ENCODE measurements at regions not wholly inside any gene's neighbourhood (a gene's known extent, or its start where the extent isn't known, plus 50 kb on each side); places are given as distances from the start of the nearest gene placed in this dataset.
"Not testable (repeated sequence)": the region's sequence is repeated elsewhere in the genome, so short reads cannot be mapped to it uniquely, and the experiment has no call there.

DNA sequence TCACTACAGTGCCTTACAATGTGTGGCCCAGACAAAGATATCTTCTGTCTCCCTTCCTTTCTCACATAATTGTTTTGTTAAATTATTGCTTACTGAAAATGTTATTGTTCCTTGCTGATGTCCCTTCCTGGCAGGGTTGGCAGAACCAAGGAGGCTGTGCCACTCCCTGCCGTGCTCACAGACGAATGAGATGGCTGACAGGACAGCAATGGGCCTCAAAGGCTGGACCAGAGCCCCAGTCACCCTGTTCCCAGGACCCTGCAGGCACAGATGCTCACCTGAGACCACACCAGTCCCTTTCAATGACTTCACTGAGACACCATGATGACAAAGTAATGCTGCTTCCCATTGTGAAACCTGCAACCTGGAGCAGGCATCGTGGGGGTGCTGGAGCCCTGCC is 375.1 kb downstream of the HACE1 start:
- no peak for DNase-seq

DNA sequence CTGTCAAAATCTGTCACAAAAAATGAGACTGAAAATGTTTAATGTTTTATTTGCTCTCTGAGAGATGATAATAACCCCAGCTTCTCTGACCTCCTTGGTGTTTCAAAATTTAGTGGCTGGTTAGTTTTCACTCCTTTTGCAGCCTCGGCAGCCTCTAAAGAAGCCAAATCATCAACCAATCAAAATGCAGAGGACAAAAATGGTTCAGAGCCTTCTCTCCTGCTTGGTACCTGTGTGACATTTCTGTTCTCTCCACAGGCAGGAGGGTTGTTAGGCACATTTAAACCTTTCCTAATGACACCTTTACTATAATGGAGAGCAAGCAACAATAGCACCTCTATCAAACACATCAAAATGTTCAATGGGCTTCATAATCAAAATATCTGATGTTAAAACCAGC is 375.5 kb downstream of the HACE1 start:
- DNase-seq = no peak

DNA sequence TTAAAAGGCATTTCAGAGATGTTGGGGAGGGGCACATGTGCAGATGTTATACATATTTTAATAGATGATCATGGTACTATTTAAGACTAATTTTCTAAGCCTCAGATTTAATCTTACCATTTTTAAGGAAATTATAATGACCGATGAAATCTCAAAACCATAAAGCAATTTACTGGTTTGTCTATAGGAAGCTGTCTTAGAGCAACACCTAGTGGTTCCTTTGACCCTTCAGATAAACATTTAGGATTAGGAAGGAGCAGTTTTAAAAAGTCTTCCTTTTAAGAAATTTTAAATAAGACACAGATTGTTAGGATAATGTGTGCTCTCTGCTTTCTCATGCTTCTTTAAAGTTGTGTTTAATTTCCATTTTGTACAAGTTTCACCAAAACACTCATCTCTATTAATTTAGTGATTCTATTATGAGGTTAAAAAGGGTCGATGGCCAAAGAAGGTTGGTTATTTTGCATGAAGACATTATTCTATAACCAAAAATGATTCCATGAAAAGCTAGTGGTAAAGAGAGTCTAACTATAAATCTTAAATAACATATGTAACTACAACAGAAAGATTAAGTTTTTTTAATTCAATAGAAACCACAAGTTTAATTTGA is 376.4 kb downstream of the HACE1 start:
- DNase-seq = no peak

DNA sequence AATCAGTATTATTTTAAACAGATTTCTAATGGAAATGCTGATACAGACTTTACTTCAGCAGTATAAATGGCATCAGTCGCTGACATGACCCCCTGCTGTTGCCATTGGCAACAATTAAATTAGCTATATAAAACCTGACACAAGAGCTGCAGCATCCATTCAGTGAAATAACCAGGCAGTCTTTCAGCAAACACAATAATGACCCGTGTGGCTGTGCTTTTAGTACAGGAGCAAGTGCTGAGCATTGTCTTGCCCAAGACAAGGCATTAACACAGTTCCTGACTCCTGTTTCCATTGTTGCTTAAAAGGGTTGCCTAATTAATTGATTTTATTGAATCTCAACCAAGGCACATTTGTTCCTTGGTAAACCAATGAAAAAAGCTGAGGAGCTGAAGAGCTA is 382.1 kb downstream of the HACE1 start:
- no peak for DNase-seq

DNA sequence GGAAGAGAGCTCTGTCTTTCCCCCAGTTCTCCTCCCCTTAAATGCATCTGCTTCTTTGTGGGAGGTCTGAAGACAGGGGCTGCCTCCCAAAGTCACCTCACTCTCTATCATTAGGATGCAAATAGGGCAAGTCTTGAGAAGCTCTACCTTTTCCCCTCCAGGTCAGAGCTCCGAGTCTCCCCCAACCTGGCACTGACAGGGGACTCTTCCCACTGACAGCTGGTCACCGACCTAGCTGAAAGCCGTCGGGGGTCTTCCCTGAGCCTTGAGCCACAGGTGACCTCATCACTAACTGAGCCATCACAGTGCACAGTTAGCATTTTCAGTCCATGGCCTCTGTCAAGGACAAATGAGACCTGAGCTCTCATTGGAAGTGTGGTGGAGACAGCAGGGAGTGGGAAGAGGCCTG is 386.7 kb downstream of the HACE1 start:
- DNase-seq = no peak

DNA sequence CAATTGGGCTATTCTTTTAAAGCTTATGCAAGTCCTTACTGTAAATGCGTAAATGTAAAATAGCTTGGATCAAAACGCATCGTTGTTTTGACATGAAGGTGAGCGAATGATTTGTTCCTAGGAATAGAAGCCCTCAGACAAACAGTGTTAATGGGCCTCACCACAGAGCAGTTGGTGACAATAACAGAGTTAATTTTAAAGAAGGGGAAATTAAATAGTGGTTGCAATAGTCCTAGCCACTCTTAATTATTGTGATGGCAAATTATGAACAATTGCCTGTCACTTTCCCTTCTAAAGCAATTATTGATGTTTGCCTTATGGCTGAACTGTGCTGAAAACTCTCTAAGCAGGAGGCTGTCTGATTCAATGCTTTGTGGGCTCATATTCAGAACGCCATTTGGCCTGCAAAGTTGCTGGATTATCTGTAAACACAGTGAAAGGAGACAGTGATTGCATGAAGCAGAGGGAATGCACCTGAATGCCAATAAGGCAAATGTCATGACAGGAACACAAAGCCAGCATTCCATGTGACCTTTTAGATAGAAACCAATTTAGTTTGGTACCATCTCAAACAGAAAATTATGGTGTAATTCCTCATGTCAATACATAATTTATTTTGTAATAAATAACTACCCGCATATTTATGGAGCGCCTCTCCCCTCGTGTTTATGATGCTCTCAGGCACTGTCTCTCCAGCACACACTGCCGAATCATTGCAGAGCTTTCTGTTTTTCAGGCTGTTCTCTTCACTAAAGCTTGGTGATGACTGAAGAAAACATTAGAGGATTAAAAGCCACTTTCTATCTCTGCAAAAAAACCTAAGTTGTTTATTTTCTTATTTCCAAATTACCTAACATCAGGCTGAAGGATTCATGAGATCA is 387.5 kb downstream of the HACE1 start:
- DNase-seq = no peak

DNA sequence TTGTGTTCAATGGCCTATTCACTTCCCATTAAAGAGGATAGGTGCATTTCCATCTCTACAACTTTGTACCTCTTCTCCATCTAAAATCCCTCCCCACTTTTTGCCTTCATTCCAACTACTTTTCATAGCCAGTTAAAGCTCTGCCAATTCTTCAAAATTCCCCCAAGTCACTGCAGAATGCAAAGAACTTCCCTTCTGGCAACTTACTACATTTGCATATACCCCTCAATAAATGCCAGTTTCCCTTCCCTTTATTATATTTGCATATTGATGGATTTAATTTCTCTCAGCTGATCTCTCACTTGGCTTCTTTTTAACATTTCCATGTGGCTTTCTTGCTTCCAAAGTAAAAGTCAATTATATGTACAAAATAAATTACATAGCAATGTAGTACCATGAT is 393.4 kb downstream of the HACE1 start:
- no peak for DNase-seq

DNA sequence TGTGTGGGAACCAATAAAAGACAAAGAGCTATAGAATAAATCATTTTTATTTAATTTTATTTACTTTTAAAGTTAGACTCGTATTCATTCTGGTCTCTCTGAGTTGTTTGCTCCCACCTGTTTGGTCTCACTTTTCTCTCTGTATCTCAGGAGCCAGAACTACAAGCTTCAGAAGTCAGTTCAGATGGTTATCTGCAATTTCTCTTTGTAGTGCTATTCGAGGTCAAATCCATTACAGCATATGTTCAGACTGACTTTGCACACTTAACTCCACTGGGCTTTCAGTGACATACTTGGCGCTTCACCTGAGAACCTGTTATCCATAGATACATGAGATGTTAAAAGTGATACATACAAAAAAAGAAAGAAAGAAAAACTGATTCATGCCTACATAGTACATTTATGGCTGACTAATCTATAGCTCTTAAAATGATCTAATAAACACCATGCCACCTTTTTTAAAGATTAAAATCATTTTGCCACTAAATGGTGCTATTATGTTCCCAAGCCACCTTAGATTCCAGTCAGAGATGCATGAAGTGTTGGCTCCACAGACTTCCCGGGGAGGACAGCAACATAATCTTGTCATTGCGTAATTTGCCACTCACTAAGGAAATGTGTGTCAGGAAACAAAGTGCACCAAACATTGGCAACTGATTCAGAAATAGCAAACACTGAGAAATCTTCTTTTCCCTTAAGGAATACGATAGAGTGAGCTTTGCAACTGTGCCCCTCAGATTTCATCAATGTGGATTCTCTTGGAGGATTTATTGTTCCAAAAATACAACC is 396.7 kb downstream of the HACE1 start:
- no peak for DNase-seq

DNA sequence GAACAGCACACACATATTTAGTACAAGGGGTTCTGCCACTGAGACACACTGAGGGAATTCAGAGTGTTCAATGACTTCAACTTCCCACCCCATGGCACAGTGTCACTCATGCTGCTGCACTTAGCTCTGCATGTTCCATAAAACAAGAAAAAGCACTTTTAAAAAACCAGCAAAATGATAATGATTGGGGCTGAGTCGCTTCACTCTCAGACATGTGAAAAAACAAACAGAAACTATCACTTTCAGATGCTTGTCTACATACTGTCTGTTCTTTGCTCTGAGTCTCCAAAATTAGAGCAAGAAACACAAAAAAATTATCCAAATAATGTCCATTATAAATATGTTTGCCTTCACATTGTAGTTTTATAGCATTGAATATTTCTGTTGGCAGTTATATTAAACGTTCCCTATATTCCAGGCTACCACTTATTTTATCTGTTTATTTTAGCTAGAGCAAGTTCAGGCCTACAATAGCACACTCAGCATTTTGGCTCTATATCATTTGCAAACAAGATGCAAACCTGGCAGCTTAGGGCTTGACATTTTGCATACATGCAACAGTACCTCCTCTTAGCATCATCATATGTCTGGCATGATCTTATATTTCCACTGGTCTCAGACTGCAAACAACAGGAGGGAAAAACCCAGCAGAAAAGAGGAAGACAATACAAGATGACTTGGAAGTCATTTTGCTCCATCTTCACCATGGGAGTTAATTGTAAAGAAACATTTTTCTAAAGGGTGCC is 398.8 kb downstream of the HACE1 start:
- no peak for DNase-seq

DNA sequence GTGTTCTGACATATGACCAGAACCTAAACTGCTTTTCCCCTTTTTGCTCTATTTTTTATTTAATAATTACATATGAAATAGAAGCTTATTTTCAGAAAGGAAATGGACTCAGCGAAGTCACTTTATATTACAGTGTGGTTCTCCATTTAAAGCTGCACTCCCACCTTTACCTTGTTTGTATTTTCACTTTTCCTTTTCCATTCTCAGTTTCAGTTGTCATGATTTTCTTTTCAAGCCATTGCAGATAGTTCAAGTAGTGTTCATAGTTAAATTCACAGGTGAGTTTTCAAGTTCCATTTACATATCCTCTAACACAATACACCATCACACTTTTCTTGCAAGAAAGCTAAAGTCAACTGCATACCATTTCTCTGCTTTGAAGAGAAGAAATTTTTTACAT is 400.2 kb downstream of the HACE1 start:
- no peak for DNase-seq

DNA sequence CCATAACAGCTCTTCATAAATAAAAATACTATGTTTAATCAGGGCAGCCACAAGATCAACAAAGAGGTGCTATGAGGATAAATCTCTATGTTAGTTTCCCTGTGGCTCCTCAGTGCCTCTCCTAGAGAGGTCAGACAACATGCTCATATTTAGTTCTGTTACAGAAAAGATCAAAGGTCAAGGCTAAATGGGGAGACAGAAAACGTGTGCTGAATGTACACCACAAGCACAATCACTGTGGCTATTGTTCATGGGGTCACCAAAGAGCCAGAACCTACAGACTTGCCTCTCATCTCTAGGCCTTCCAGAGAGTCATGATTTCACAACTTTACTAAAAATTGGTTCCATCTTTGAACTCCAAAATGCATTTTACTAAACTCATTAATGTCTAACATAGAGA is 409.8 kb downstream of the HACE1 start:
- no peak for DNase-seq

DNA sequence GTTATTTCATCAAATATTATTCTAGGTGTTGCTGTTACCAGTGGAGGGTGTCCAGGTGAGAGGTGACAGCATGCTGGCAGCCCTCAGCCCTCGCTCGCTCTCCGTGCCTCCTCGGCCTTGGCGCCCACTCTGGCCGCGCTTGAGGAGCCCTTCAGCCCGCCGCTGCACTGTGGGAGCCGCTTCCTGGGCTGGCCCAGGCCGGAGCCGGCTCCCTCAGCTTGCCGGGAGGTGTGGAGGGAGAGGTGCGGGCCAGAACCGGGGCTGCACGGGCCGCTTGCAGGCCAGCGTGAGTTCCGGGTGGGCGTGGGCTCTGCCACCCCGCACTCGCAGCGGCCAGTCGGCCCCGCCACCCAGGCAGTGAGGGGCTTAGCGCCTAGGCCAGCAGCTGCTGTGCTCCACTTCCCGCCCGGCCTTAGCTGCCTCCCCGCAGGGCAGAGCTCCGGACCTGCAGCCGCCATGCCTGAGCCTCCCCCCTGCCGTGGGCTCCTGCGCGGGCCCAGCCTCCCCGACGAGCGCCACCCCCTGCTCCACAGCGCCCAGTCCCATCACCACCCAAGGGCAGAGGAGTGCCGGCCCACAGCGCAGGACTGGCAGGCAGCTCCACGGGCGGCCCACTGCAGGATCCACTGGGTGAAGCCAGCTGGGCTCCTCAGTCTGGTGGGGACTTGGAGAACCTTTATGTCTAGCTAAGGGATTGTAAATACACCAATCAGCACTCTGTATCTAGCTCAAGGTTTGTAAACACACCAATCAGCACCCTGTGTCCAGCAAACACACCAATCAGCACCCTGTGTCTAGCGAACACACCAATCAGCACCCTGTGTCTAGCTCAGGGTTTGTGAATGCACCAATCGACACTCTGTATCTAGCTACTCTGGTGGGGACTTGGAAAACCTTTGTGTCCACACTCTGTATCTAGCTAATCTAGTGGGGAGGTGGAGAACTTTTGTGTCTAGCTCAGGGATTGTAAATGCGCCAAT is 413.3 kb downstream of the HACE1 start:
- DNase-seq = not testable (repeated sequence)

DNA sequence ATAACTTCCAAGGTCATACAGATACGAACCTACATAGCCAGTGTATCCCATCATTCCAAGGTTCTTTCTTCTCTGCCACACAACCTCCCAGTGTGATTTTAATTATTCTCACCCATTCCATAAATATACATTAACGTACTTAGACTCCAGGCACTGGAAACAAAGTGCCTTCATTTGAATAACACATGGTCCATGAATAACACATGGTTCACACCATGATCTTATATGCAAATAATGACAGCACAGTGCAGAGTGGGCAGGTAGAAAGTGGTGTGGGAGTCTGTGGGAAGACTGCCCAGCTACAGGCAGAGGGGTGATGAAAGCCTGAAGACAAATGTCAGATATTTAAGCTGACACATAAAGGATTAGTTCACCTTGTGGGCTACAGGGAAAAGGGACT is 425.2 kb downstream of the HACE1 start:
- DNase-seq = no peak

DNA sequence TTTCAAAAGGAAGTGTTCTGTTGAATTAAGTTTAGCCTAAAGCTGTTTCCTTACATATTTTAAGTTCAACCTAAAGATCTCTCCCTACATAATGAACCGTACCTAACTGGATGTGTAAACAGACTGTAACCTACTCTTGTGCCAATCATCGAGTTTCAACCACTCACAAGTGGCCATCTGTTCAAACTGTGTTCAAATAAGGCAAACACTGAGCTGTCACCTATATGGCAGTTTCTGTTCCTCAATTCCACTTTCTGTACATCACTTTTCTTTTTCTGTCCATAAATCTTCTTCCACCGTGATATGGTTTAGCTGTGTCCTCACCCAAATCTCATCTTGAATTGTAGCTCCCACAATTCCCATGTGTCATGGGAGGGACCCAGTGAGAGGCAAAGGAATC is 428.6 kb downstream of the HACE1 start:
- no peak for DNase-seq

DNA sequence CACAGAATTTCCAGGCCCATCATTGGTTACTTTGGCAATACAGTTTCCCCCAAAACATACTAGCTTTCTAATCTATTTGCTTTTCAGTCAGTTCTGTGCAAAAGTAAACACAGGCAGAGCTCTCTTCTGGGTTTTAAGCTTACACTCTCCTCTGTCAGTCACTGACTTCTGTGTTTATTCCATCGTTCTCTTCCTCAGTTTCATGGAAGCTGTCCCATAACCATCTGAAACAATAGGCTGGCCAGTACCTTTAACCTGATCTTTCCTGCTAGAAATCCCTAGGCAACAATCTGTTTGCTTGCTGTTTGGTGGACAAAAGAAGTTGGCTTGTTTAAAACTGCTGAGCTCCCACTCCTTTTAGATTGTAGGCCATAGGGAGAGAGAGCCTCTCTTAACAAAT is 431.5 kb downstream of the HACE1 start:
- no peak for DNase-seq

DNA sequence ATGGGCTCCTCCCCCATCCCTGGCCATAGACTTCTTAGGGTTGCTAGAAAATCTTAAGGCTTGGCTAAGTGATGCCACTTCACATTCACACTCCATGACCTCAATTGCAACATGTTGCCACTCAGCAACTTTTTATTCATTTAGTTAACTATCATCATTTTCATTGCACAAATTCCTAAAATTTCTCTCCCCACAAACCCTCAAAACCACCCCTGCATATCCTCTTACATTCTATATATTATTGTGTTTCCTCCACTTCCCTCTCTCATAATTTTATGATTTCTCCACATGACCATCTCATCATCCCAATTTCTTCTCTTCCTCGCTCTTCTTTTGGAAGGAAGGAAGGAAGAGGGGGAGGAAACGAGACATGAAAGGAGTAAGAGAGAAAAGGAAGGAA is 436.0 kb downstream of the HACE1 start:
- DNase-seq = no peak

DNA sequence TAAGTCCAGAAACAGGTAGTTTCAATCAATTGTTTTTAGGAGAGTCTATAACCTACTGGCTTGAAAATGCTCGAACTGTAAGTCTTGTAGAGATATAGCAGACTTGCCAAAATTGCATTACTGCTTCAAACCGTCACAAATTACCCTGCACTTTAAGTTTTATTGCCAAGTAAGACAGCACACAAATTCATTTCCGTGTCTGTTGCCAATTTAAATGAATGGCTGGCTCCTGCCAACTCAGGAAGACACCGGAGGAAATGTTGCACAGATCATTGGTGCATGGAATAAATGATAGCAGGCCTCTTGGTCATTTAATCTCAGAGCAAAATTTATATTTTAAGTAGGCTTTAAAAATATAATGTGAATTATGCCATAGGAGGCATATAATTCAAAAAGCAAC is 438.1 kb downstream of the HACE1 start:
- no peak for DNase-seq

DNA sequence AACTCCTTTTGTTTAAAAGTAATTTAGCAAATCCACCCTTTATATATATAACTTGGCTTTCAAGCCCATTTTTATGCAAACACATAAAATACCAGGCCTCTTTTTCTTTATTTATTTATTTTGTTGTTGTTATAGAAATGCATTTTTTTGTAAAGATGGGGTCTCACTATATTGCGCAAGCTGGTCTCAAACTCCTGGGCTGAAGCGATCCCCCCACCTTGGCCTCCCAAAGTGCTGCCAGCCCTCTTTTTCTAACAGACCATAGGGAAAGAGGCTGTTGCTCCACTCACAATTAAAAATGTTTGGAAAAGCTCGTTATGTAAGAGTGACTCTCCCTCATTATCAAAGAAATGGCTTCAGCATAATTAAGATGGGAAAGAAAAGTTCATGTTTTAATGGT is 440.9 kb downstream of the HACE1 start:
- no peak for DNase-seq

DNA sequence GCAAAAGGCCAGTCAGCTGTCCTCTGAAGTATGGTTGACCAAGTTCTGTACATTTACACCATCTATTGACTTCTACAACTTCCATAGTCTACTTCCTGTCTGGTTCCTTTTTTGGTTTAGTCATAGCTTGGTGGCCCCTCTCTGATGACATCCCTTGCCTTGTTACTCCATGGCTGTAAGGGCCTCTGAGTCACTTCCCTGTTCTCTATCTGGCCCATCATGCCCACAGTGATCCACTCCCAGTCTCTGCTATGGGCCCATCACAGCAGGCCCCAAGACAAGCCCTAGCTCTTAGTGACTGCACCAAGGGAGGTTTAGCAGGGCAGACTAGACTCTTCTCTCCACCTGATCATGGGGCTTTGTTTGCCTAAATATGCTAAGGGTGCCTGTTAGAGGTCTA is 441.6 kb downstream of the HACE1 start:
- no peak for DNase-seq

DNA sequence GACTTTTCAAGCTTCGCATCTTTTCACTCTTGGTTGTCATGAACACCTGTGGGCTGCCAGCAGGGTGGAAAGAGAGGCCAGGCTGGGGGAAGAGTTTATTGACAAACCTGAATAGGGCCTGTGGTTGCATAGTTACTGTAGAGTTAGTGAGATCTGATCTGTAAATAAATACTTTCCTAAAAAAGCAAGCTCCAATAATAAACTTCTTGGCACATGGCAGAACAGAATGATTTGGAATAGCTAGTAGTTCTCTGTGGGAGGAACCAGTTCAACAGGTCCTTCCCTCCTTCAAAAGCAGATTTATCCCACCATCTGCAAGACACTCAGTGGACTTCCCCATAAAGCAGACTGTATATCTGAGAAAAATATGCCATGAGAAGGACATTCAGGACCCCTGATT is 445.0 kb downstream of the HACE1 start:
- DNase-seq = no peak

DNA sequence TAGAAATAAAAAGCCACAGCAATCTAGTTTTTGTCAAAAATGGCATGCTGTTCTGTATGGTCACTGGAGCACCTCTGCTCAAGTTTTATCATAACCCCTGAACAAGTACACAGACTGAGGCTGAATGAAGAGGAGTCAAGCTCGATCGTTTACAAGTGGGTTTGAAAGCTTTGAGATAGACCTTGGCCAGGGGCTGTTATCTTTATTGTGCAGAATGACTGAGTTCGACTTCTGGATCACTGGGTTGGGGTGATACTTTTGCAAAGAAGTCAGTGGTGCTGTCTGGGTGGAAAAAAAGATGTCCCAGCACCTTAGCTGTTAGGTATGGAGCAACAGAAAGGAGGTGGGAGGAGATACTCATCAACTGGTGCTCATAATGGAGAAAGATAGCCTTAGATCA is 446.0 kb downstream of the HACE1 start:
- DNase-seq = no peak

DNA sequence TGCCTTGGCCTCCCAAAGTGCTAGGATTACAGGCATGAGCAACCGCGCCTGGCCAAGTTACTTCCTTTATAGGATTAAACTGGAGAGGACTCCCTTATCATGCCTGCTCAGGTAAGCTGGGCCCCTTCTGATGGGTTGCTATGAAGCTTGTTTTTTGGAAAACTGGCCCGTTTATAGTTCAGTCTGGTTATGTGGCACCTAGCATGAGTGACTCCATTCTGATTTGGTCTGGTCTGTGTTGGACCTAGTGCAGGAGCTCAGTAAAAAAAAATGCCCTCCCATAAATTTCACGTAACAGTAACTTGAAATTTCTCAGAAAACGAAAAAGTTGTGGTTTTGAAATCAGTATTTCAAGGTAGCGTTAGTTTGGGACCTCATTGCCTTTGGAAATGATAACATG is 448.4 kb downstream of the HACE1 start:
- no peak for DNase-seq

Measured in CD4-positive, alpha-beta T cell treated with Interleukin-17A for 1 hour (primary cell).